Sigmoid colon (tissue), 4 donors: ENCODE measurements at regions not wholly inside any gene's neighbourhood (a gene's known extent, or its start where the extent isn't known, plus 50 kb on each side); places are given as distances from the start of the nearest gene placed in this dataset.

Source experiments
- EP300 ChIP-seq, 4 donors: sonication (generic); formaldehyde crosslinking; IDR thresholded peaks; one replicate each; pipeline ENCODE4 v1.6.1; 2017; ENCODE audit warnings: antibody characterized with exemption in 4 of 4
- TF ChIP-seq, protein P1 (sequence below), 4 experiments: fragments of 450-650 bp in 3 of 4; fragments of 200-600 bp in 1 of 4; IDR thresholded peaks; one replicate each; pipeline ENCODE4 v1.5.1; 2016 to 2019; ENCODE audit warnings: antibody characterized with exemption in 4 of 4, mild to moderate bottlenecking in 3 of 4, moderate library complexity in 2 of 4

DNA sequence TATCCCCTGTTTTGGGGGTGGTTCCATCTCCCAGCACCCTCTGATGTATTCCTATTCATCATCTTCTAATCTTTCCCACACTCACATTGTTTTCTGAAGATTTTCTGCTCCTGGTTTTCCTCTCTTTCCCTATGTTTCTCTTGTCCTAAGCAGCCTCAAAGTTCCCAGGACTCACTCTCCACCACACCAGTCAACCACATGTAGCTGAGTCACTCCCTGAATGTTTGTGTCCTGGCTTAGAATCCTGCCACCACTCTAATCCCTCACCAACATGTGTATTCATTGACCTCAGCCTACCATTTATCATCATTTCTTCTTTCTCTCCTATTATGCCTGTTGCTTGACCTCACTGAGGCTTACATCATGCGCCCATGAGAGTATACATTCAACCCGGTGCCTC, 282.4 kb upstream of the ADAMTS16 start:
- no peak for TF ChIP-seq EP300 (IDR thresholded peaks at IDR 0.05)
- TF ChIP-seq, protein P1, sequence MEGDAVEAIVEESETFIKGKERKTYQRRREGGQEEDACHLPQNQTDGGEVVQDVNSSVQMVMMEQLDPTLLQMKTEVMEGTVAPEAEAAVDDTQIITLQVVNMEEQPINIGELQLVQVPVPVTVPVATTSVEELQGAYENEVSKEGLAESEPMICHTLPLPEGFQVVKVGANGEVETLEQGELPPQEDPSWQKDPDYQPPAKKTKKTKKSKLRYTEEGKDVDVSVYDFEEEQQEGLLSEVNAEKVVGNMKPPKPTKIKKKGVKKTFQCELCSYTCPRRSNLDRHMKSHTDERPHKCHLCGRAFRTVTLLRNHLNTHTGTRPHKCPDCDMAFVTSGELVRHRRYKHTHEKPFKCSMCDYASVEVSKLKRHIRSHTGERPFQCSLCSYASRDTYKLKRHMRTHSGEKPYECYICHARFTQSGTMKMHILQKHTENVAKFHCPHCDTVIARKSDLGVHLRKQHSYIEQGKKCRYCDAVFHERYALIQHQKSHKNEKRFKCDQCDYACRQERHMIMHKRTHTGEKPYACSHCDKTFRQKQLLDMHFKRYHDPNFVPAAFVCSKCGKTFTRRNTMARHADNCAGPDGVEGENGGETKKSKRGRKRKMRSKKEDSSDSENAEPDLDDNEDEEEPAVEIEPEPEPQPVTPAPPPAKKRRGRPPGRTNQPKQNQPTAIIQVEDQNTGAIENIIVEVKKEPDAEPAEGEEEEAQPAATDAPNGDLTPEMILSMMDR (IDR thresholded peaks at IDR 0.05): no peak
